Peyer's patch (tissue), 4 donors: ENCODE measurements at regions not wholly inside any gene's neighbourhood (a gene's known extent, or its start where the extent isn't known, plus 50 kb on each side); places are given as distances from the start of the nearest gene placed in this dataset.
"Not testable (repeated sequence)": the region's sequence is repeated elsewhere in the genome, so short reads cannot be mapped to it uniquely, and the experiment has no call there.

Experiments
- DNase-seq, 3 donors: peaks; one replicate each; pipeline ENCODE4 v3.0.0-alpha.2; 2017 to 2019
- H3K27ac ChIP-seq, 4 donors: fragments of 200-600 bp; sonication (generic); one replicate each; pipeline ENCODE4 v1.5.1; 2016 to 2019
- H3K27me3 ChIP-seq, 2 donors: fragments of 200-600 bp; sonication (generic); one replicate each; pipeline ENCODE4 v1.5.1; 2019
- H3K36me3 ChIP-seq, 3 donors: fragments of 200-600 bp; sonication (generic); one replicate each; pipeline ENCODE4 v1.5.1; 2016 to 2019
- H3K4me1 ChIP-seq, 4 donors: fragments of 200-600 bp; sonication (generic); one replicate each; pipeline ENCODE4 v1.5.1; 2016 to 2019
- H3K4me3 ChIP-seq, 4 donors: fragments of 200-600 bp; sonication (generic); 1 replicate in 3 of 4; 2 replicates in 1 of 4; pipeline ENCODE4 v1.5.1; 2016 to 2019; ENCODE audit warnings: mild to moderate bottlenecking in 1 of 4
- H3K9me3 ChIP-seq, 4 donors: fragments of 200-600 bp; sonication (generic); one replicate each; pipeline ENCODE4 v1.5.1; 2016 to 2019; ENCODE audit warnings: mild to moderate bottlenecking in 1 of 4
- CTCF ChIP-seq, 6 experiments: fragments of 450-650 bp in 4 of 6; fragments of 200-600 bp in 2 of 6; sonication (generic) in 1 of 6; IDR thresholded peaks; one replicate each; pipeline ENCODE4 v1.5.1; 2017 to 2019; ENCODE audit warnings: antibody characterized with exemption in 6 of 6, mild to moderate bottlenecking in 3 of 6, moderate library complexity in 1 of 6
- POLR2A ChIP-seq, 2 donors: fragments of 450-650 bp; IDR thresholded peaks; one replicate each; pipeline ENCODE4 v1.5.1; 2017; ENCODE audit warnings: antibody characterized with exemption in 2 of 2, mild to moderate bottlenecking in 2 of 2, moderate library complexity in 2 of 2

DNA sequence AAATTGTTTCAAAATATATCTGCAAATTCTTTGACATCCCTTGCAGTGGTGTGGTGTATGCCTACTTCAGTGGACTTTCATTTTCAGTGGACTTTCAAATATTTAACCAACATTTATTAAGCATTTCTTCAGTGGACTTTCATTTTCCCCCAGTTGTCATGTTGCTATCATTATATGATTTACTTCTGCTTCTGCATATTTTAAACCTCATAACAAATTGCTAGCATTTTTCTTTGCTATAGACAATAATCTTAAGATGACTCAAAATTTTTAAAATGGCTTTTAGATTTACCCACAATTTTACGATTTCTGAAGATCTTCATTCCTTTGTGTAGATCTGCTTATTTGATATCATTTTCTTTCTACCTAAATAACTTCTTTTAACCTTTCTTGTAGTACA is 592.7 kb upstream of the SLC35B3 start:
- H3K27me3 ChIP-seq: no peaks in the 10 kb centered on the region
- H3K36me3 ChIP-seq: no peaks in the 10 kb centered on the region
- TF ChIP-seq CTCF (IDR thresholded peaks at IDR 0.05) (no peak), POLR2A (IDR thresholded peaks at IDR 0.05) (no peak)
- H3K4me1 ChIP-seq: no peaks in the 10 kb centered on the region
- no peak for DNase-seq
- H3K4me3 ChIP-seq: no peak overlapping the region
- no peaks in the 10 kb centered on the region for H3K9me3 ChIP-seq
- no peak overlapping the region for H3K27ac ChIP-seq

- H3K9me3 ChIP-seq: no peaks in the 10 kb centered on the region
- no peak overlapping the region for H3K27ac ChIP-seq
- no peak for DNase-seq
- H3K36me3 ChIP-seq: no peaks in the 10 kb centered on the region
- no peaks in the 10 kb centered on the region for H3K27me3 ChIP-seq
- TF ChIP-seq POLR2A (IDR thresholded peaks at IDR 0.05) (no peak), CTCF (IDR thresholded peaks at IDR 0.05) (no peak)
- no peaks in the 10 kb centered on the region for H3K4me1 ChIP-seq
- H3K4me3 ChIP-seq: no peak overlapping the region
These were observed 590.5 kb upstream of the SLC35B3 start for GRCh38 chr6:9025796-9026394.

DNA sequence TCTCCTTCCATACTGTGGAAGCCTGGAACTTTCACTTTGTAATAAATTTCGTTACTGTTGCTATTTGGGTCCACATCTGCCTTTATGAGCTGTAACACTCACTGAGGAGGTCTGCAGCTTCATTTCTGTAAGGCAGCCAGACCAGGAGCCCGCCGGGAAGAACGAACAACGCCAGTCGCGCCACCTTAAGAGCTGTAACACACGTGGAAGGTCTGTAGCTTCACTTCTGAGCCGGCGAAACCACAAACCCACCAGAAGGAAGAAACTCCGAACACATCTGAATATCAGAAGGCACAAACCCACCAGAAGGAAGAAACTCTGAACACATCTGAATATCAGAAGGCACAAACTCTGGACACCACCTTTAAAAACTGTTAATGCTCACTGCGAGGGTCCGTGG is 589.9 kb upstream of the SLC35B3 start:
- Histone ChIP-seq H3K36me3 (no peaks in the 10 kb centered on the region), H3K4me1 (no peaks in the 10 kb centered on the region), H3K27ac (no peak overlapping the region), H3K9me3 (no peaks in the 10 kb centered on the region), H3K27me3 (no peaks in the 10 kb centered on the region), H3K4me3 (no peak overlapping the region)
- TF ChIP-seq POLR2A (IDR thresholded peaks at IDR 0.05) (no peak), CTCF (IDR thresholded peaks at IDR 0.05) (no peak)
- DNase-seq: no peak

- not testable (repeated sequence) for H3K27ac ChIP-seq, H3K9me3 ChIP-seq, H3K27me3 ChIP-seq, H3K4me1 ChIP-seq, H3K36me3 ChIP-seq, DNase-seq, H3K4me3 ChIP-seq
These were observed 588.9 kb upstream of the SLC35B3 start for GRCh38 chr6:9024246-9024645.

DNA sequence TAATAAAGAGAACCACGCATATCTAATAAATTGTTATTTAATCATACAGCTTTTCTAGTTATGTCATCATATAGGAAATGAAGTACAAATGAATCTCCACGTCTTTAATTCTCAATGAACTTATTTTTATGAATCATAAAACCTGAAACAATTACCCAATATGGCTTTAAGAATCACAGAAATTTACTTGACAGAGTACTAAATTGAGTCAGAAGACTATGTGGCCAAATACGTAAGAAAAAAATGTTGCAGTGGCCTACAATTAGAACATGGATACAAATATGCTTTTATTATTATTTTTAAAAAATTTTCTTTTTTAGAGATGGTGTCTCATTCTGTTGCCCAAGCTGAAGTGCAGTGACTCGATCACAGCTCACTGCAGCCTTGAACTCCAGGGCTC is 584.7 kb upstream of the SLC35B3 start:
- Histone ChIP-seq H3K27me3 (no peaks in the 10 kb centered on the region), H3K4me3 (no peak overlapping the region), H3K9me3 (no peaks in the 10 kb centered on the region), H3K36me3 (no peaks in the 10 kb centered on the region), H3K27ac (no peak overlapping the region), H3K4me1 (no peaks in the 10 kb centered on the region)
- DNase-seq: no peak
- TF ChIP-seq CTCF (IDR thresholded peaks at IDR 0.05) (no peak), POLR2A (IDR thresholded peaks at IDR 0.05) (no peak)

DNA sequence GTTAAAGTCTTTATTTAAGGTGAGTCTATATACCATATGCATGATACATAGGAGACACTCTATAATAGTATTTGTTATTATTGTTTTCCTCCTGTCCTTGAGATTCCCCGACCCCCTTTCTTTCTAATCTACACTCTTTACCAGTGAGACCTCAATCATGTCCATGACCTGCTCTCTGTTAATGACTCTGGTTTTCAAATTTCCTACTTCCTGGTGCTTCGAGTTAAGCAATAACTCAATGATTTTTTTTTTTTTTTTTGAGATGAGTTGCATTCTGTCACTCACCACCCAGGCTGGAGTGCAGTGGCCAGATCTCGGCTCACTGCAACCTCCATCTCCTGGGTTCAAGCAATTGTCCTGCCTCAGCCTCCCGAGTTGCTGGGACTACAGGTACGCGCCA is 574.6 kb upstream of the SLC35B3 start:
- H3K4me1 ChIP-seq: no peaks in the 10 kb centered on the region
- H3K9me3 ChIP-seq: no peaks in the 10 kb centered on the region
- H3K36me3 ChIP-seq: no peaks in the 10 kb centered on the region
- no peaks in the 10 kb centered on the region for H3K27me3 ChIP-seq
- no peak overlapping the region for H3K27ac ChIP-seq
- DNase-seq: no peak
- no peak overlapping the region for H3K4me3 ChIP-seq
- TF ChIP-seq POLR2A (IDR thresholded peaks at IDR 0.05) (no peak), CTCF (IDR thresholded peaks at IDR 0.05) (no peak)
